Peyer's patch (tissue), 4 donors: ENCODE measurements at regions not wholly inside any gene's neighbourhood (a gene's known extent, or its start where the extent isn't known, plus 50 kb on each side); places are given as distances from the start of the nearest gene placed in this dataset.

Experiments used
- POLR2A ChIP-seq, 2 donors: fragments of 450-650 bp; IDR thresholded peaks; one replicate each; pipeline ENCODE4 v1.5.1; 2017; ENCODE audit warnings: antibody characterized with exemption in 2 of 2, mild to moderate bottlenecking in 2 of 2, moderate library complexity in 2 of 2
- TF ChIP-seq, protein P1 (sequence below), 6 experiments: fragments of 450-650 bp in 4 of 6; fragments of 200-600 bp in 2 of 6; sonication (generic) in 1 of 6; IDR thresholded peaks; one replicate each; pipeline ENCODE4 v1.5.1; 2017 to 2019; ENCODE audit warnings: antibody characterized with exemption in 6 of 6, mild to moderate bottlenecking in 3 of 6, moderate library complexity in 1 of 6

DNA sequence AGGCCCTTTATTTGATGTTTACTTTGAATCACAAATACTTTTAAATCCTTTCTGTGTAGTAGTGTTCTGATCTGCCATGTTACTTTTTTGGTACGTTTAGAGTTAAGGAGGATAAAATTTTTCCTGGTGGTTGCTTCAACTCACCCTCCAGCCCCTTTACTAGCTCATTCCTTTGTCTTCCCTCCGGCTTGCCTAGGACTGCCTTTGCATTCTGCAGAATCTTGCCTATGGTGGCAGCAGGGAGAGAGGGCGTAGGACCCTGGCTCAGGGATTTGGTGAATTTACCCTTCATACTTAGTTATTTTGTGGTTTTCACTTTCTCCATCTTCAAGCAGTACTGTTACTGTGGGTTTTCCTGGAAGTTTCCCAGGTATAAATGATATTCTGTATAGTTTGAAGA, 833.5 kb downstream of the XPNPEP1 start:
- no peak for TF ChIP-seq POLR2A (IDR thresholded peaks at IDR 0.05)
- TF ChIP-seq, protein P1, sequence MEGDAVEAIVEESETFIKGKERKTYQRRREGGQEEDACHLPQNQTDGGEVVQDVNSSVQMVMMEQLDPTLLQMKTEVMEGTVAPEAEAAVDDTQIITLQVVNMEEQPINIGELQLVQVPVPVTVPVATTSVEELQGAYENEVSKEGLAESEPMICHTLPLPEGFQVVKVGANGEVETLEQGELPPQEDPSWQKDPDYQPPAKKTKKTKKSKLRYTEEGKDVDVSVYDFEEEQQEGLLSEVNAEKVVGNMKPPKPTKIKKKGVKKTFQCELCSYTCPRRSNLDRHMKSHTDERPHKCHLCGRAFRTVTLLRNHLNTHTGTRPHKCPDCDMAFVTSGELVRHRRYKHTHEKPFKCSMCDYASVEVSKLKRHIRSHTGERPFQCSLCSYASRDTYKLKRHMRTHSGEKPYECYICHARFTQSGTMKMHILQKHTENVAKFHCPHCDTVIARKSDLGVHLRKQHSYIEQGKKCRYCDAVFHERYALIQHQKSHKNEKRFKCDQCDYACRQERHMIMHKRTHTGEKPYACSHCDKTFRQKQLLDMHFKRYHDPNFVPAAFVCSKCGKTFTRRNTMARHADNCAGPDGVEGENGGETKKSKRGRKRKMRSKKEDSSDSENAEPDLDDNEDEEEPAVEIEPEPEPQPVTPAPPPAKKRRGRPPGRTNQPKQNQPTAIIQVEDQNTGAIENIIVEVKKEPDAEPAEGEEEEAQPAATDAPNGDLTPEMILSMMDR (IDR thresholded peaks at IDR 0.05), result no peak
